ENCODE measurements at regions not wholly inside any gene's neighbourhood (a gene's known extent, or its start where the extent isn't known, plus 50 kb on each side); places are given as distances from the start of the nearest gene placed in this dataset.
"Not testable (repeated sequence)": the region's sequence is repeated elsewhere in the genome, so short reads cannot be mapped to it uniquely, and the experiment has no call there.

GRCh38 chr15:24435075-24435820, 240.3 kb upstream of the NPAP1 start:
- H3K56ac ChIP-seq (ENCODE audit: insufficient read length, low read depth, low read length); H2BK120ac ChIP-seq (ENCODE audit: low read depth, low read length, poor library complexity, severe bottlenecking); H4K20me1 ChIP-seq (ENCODE audit: control insufficient read depth, insufficient read depth, insufficient read length); H3K79me2 ChIP-seq (ENCODE audit: insufficient read depth, low read length); H2BK12ac ChIP-seq (ENCODE audit: insufficient read length, low read depth, low read length); H2AK5ac ChIP-seq (ENCODE audit: insufficient read length, low read length); H3T11ph ChIP-seq (ENCODE audit: low read length); H3K4ac ChIP-seq (ENCODE audit: low read depth, low read length); H2BK5ac ChIP-seq (ENCODE audit: insufficient read length, low read length); H3K9me3 ChIP-seq (ENCODE audit: control insufficient read depth, low read depth, low read length); H3K4me1 Mint-ChIP-seq; H4K8ac ChIP-seq (replicated peaks; ENCODE audit: insufficient read length, low read depth, low read length); H4K91ac ChIP-seq (ENCODE audit: insufficient read length, low read depth, low read length); H3K27me3 ChIP-seq (ENCODE audit: insufficient read depth, low read length); H2BK15ac ChIP-seq (ENCODE audit: low read depth, low read length); H3K27me3 Mint-ChIP-seq (ENCODE audit: low read depth); DNase-seq; H2BK20ac ChIP-seq (ENCODE audit: low read depth, low read length, poor library complexity, severe bottlenecking); H3K27ac Mint-ChIP-seq; H3K9ac ChIP-seq (ENCODE audit: extremely low read depth, insufficient read length, low read length); H2AFZ ChIP-seq (ENCODE audit: low read length); H3K4me3 Mint-ChIP-seq; H3K79me1 ChIP-seq (ENCODE audit: insufficient read depth, low read depth, low read length, poor library complexity, severe bottlenecking); H3K4me1 ChIP-seq (ENCODE audit: insufficient read depth, low read length); H3K4me2 ChIP-seq (ENCODE audit: insufficient read depth, insufficient read length, low read length); H3K27ac ChIP-seq (ENCODE audit: insufficient read length, low read depth, low read length); H3K36me3 Mint-ChIP-seq (ENCODE audit: insufficient read depth in 1 of 3, low read depth in 3 of 3); H3K23me2 ChIP-seq (ENCODE audit: insufficient read length, low read depth, low read length, poor library complexity, severe bottlenecking); H4K5ac ChIP-seq (ENCODE audit: insufficient read length, low read depth, low read length); H3K23ac ChIP-seq (ENCODE audit: insufficient read length, low read depth, low read length); H3K14ac ChIP-seq (ENCODE audit: insufficient read depth, low read length); H3K18ac ChIP-seq (ENCODE audit: insufficient read length, low read depth, low read length): not testable (repeated sequence)
- no CpG with 5 or more reads among the region's 2 CpGs for WGBS (ENCODE audit: extremely low coverage, insufficient read length, low lambda C conversion rate)
- peaks cover 63 to 66% of the 10 kb centered on the region in 2 experiments for H3K9me3 Mint-ChIP-seq

DNA sequence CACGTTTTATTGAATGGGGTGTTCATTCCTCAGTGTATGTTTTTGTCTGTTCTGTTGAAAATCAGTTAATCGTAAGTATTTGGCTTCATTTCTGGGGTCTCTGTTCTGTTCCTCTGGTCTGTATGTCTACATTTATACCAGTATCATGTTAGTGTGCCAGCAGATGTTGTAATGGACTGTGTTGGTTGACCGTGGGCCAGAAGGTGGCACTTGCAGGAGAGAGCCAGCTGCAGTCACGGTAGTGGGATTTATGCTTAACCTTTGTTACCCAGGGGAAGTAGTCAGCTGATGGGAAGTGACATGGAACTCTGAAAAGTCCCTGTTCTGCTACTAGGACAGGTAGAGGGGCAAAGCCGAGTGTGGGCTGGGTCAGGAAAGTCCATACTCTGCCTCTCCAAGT, 238.3 kb upstream of the NPAP1 start:
- H3K4me3 Mint-ChIP-seq; H3K9me3 ChIP-seq (ENCODE audit: control insufficient read depth, low read depth, low read length); H3K79me2 ChIP-seq (ENCODE audit: insufficient read depth, low read length); H3K36me3 Mint-ChIP-seq (ENCODE audit: insufficient read depth in 1 of 3, low read depth in 3 of 3); H3K14ac ChIP-seq (ENCODE audit: insufficient read depth, low read length); H3K18ac ChIP-seq (ENCODE audit: insufficient read length, low read depth, low read length); H4K20me1 ChIP-seq (ENCODE audit: control insufficient read depth, insufficient read depth, insufficient read length); H3K4me2 ChIP-seq (ENCODE audit: insufficient read depth, insufficient read length, low read length); H4K91ac ChIP-seq (ENCODE audit: insufficient read length, low read depth, low read length); H2BK12ac ChIP-seq (ENCODE audit: insufficient read length, low read depth, low read length); H2BK120ac ChIP-seq (ENCODE audit: low read depth, low read length, poor library complexity, severe bottlenecking); H3K79me1 ChIP-seq (ENCODE audit: insufficient read depth, low read depth, low read length, poor library complexity, severe bottlenecking); H2AFZ ChIP-seq (ENCODE audit: low read length); H3K9ac ChIP-seq (ENCODE audit: extremely low read depth, insufficient read length, low read length); H3K27ac Mint-ChIP-seq; H3T11ph ChIP-seq (ENCODE audit: low read length); DNase-seq; H4K8ac ChIP-seq (replicated peaks; ENCODE audit: insufficient read length, low read depth, low read length); H3K27me3 ChIP-seq (ENCODE audit: insufficient read depth, low read length); H3K4me1 ChIP-seq (ENCODE audit: insufficient read depth, low read length); H2BK5ac ChIP-seq (ENCODE audit: insufficient read length, low read length); H3K4me1 Mint-ChIP-seq; H2AK5ac ChIP-seq (ENCODE audit: insufficient read length, low read length); H3K4ac ChIP-seq (ENCODE audit: low read depth, low read length); H3K56ac ChIP-seq (ENCODE audit: insufficient read length, low read depth, low read length); H3K23ac ChIP-seq (ENCODE audit: insufficient read length, low read depth, low read length); H4K5ac ChIP-seq (ENCODE audit: insufficient read length, low read depth, low read length); H2BK15ac ChIP-seq (ENCODE audit: low read depth, low read length); H3K23me2 ChIP-seq (ENCODE audit: insufficient read length, low read depth, low read length, poor library complexity, severe bottlenecking); H2BK20ac ChIP-seq (ENCODE audit: low read depth, low read length, poor library complexity, severe bottlenecking); H3K27ac ChIP-seq (ENCODE audit: insufficient read length, low read depth, low read length); H3K27me3 Mint-ChIP-seq (ENCODE audit: low read depth): not testable (repeated sequence)
- WGBS (ENCODE audit: extremely low coverage, insufficient read length, low lambda C conversion rate), result no CpG with 5 or more reads among the region's 5 CpGs
- peaks cover 63% of the 10 kb centered on the region in 2 experiments for H3K9me3 Mint-ChIP-seq
